Panc1 (cell line): ENCODE measurements at regions not wholly inside any gene's neighbourhood (a gene's known extent, or its start where the extent isn't known, plus 50 kb on each side); places are given as distances from the start of the nearest gene placed in this dataset.

Experiments
- ATAC-seq: fragments of 200-7000 bp; cut with Tn5 transposase; 2 replicates; pipeline ENCODE4 v1.9.1; 2020; ENCODE audit warnings: mild to moderate bottlenecking, moderate library complexity
- BruUV-seq: library from RNA; stranded (reverse); fragments of 400-500 nt; replicated peaks from 2 replicates; lab custom pipeline; 2021; lab: Mats Ljungman, UMichigan
- CTCF ChIA-PET: fragments of 300-600 bp; sonication (Branson Sonifier 250); formaldehyde crosslinking; loops from one replicate; lab custom pipeline; 2022; ENCODE audit warnings: antibody characterized with exemption; lab: Charles Lee
- POLR2A ChIA-PET: fragments of 300-600 bp; sonication (Branson Sonifier 250); formaldehyde crosslinking; loops from one replicate; lab custom pipeline; 2022; ENCODE audit warnings: antibody characterized with exemption; lab: Charles Lee
- DNase-seq: peaks from one replicate; pipeline ENCODE4 v3.0.0-alpha.2; 2010; ENCODE audit warnings: low read depth, low spot score
- H3K27ac ChIP-seq: 2 replicates; pipeline ENCODE4 v1.5.1; 2011; ENCODE audit warnings: mild to moderate bottlenecking, low read length, inconsistent platforms
- H3K27me3 ChIP-seq: fragments of 200-500 bp; sonication (Bioruptor generic); 2 replicates; pipeline ENCODE4 v1.6.0; 2014; ENCODE audit warnings: low read length, inconsistent platforms; ENCODE audit not compliant: control insufficient read depth, insufficient read depth
- H3K36me3 ChIP-seq: fragments of 200-500 bp; sonication (Bioruptor generic); 2 replicates; pipeline ENCODE4 v1.5.1; 2014; ENCODE audit warnings: inconsistent platforms, mild to moderate bottlenecking, low read length, moderate library complexity; ENCODE audit not compliant: control insufficient read depth, insufficient read depth
- H3K4me1 ChIP-seq: 2 replicates; pipeline ENCODE4 v1.5.1; 2011; ENCODE audit warnings: inconsistent platforms, mild to moderate bottlenecking, low read length, moderate library complexity; ENCODE audit not compliant: control insufficient read depth, insufficient read depth
- H3K4me3 ChIP-seq, 2 experiments: 2 replicates each; pipeline ENCODE4 v1.5.1; 2011 to 2012; ENCODE audit warnings: low read depth in 2 of 2, low read length in 2 of 2, mild to moderate bottlenecking in 2 of 2, inconsistent platforms in 1 of 2, moderate library complexity in 1 of 2
- H3K9me3 ChIP-seq: fragments of 200-500 bp; sonication (Bioruptor generic); 2 replicates; pipeline ENCODE4 v1.5.1; 2014; ENCODE audit warnings: low read depth, mild to moderate bottlenecking, inconsistent platforms, low read length, moderate library complexity; ENCODE audit not compliant: control insufficient read depth, insufficient read depth
- POLR2AphosphoS5 ChIP-seq: IDR thresholded peaks from 2 replicates; pipeline ENCODE4 v1.6.1; 2012; ENCODE audit warnings: mild to moderate bottlenecking, low read depth, low read length, moderate library complexity
- SIN3A ChIP-seq: IDR thresholded peaks from 2 replicates; pipeline ENCODE4 v1.6.1; 2012; ENCODE audit warnings: low read depth, mild to moderate bottlenecking, low read length, moderate library complexity, borderline replicate concordance; ENCODE audit not compliant: insufficient read depth
- TCF7L2 ChIP-seq: IDR thresholded peaks from 2 replicates; pipeline ENCODE4 v1.6.1; 2011; ENCODE audit warnings: mild to moderate bottlenecking, low read depth, low read length, inconsistent platforms
- in situ Hi-C: cut with HindIII; loops from 2 replicates; pipeline ENCODE4 v1.10.0; 2016; ENCODE audit warnings: low sequenced_read_pairs, low pct_unique_long_range_greater_than_20kb
- intact Hi-C: fragments of 100-400 bp; cut with micrococcal nuclease; formaldehyde crosslinking; loops from one replicate; pipeline ENCODE4 v1.10.0; 2022; ENCODE audit not compliant: unreplicated experiment
- TF ChIP-seq, protein P1 (sequence below): fragments of 450-650 bp; IDR thresholded peaks from 2 replicates; pipeline ENCODE4 v1.5.1; 2017; ENCODE audit warnings: mild to moderate bottlenecking
- TF ChIP-seq, protein P2 (sequence below), 2 experiments: IDR thresholded peaks; 2 replicates each; pipeline ENCODE4 v1.6.1; 2011 to 2012; ENCODE audit warnings: low read depth in 2 of 2, control low read depth in 1 of 2, low read length in 1 of 2, mild to moderate bottlenecking in 1 of 2, moderate library complexity in 1 of 2; ENCODE audit not compliant: insufficient read depth in 1 of 2

DNA sequence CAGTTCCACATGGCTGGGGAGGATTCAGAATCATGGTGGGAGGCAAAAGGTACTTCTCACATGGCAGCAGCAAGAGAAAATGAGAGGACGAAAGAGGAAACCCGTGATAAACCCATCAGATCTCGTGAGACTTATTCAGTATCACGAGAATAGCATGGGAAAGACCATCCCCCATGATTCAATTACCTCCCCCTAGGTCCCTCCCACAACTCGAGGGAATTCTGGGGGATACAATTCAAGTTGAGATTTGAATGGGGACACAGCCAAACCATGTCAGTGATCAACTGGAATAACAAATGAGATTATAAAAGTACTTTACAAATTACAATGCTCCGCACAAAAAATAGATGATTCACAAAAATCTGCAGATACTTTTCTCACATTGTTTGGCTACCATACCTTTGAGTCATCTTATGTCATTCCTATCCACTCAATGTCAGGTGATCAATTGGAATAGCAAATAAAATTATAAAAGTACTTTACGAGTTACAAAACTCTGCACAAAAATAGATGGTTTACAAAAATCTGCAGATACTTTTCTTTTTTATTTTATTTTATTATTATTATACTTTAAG is 338.9 kb downstream of the C12orf50 start:
- no peak for DNase-seq
- Histone ChIP-seq H3K36me3 (no peaks in the 10 kb centered on the region), H3K27me3 (no peaks in the 10 kb centered on the region), H3K4me1 (no peaks in the 10 kb centered on the region), H3K27ac (no peak overlapping the region), H3K4me3 (no peak overlapping the region), H3K9me3 (no peaks in the 10 kb centered on the region)
- in situ Hi-C loops, result no loop called here
- ChIA-PET POLR2A (no interaction called here), CTCF (no interaction called here)
- no TSS peak for BruUV-seq
- TF ChIP-seq, protein P1, sequence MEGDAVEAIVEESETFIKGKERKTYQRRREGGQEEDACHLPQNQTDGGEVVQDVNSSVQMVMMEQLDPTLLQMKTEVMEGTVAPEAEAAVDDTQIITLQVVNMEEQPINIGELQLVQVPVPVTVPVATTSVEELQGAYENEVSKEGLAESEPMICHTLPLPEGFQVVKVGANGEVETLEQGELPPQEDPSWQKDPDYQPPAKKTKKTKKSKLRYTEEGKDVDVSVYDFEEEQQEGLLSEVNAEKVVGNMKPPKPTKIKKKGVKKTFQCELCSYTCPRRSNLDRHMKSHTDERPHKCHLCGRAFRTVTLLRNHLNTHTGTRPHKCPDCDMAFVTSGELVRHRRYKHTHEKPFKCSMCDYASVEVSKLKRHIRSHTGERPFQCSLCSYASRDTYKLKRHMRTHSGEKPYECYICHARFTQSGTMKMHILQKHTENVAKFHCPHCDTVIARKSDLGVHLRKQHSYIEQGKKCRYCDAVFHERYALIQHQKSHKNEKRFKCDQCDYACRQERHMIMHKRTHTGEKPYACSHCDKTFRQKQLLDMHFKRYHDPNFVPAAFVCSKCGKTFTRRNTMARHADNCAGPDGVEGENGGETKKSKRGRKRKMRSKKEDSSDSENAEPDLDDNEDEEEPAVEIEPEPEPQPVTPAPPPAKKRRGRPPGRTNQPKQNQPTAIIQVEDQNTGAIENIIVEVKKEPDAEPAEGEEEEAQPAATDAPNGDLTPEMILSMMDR, result no peak
- TF ChIP-seq TCF7L2 (no peak), SIN3A (no peak), POLR2AphosphoS5 (no peak)
- TF ChIP-seq, protein P2, sequence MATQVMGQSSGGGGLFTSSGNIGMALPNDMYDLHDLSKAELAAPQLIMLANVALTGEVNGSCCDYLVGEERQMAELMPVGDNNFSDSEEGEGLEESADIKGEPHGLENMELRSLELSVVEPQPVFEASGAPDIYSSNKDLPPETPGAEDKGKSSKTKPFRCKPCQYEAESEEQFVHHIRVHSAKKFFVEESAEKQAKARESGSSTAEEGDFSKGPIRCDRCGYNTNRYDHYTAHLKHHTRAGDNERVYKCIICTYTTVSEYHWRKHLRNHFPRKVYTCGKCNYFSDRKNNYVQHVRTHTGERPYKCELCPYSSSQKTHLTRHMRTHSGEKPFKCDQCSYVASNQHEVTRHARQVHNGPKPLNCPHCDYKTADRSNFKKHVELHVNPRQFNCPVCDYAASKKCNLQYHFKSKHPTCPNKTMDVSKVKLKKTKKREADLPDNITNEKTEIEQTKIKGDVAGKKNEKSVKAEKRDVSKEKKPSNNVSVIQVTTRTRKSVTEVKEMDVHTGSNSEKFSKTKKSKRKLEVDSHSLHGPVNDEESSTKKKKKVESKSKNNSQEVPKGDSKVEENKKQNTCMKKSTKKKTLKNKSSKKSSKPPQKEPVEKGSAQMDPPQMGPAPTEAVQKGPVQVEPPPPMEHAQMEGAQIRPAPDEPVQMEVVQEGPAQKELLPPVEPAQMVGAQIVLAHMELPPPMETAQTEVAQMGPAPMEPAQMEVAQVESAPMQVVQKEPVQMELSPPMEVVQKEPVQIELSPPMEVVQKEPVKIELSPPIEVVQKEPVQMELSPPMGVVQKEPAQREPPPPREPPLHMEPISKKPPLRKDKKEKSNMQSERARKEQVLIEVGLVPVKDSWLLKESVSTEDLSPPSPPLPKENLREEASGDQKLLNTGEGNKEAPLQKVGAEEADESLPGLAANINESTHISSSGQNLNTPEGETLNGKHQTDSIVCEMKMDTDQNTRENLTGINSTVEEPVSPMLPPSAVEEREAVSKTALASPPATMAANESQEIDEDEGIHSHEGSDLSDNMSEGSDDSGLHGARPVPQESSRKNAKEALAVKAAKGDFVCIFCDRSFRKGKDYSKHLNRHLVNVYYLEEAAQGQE (IDR thresholded peaks at IDR 0.05; ENCODE audit: insufficient read depth in 1 of 2, low read depth in 2 of 2, low read length in 1 of 2), result no peak
- intact Hi-C loops, result no loop called here
- no peak for ATAC-seq

DNA sequence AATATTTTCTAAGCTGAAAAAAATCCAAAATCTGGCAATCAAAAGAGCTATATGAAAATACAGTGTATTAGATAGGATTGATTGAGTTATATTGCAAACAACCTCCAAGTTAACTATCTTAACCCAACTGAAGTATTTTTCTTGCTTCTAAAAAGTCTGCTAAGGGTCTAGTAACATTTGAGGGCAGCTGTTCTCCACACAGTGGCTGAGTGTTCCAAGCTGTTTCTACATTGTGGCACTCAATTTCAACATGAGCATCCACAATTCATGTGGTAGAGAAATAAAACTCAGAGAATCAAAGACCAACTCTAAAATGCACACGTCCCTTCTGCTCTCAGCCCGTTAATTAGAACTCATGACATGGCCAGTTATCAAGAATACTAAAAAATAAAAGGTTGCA is 340.0 kb downstream of the C12orf50 start:
- no peaks in the 10 kb centered on the region for H3K27me3 ChIP-seq
- DNase-seq (no peak), ATAC-seq (no peak)
- H3K9me3 ChIP-seq, result no peaks in the 10 kb centered on the region
- TF ChIP-seq, protein P2 (IDR thresholded peaks at IDR 0.05; ENCODE audit: insufficient read depth in 1 of 2, low read depth in 2 of 2, low read length in 1 of 2), result no peak
- BruUV-seq, result no TSS peak
- intact Hi-C loops (no loop called here), in situ Hi-C loops (no loop called here)
- ChIA-PET POLR2A (no interaction called here), CTCF (no interaction called here)
- H3K36me3 ChIP-seq, result no peaks in the 10 kb centered on the region
- no peaks in the 10 kb centered on the region for H3K4me1 ChIP-seq
- H3K4me3 ChIP-seq, result no peak overlapping the region
- H3K27ac ChIP-seq, result no peak overlapping the region
